ENCODE measurements at regions not wholly inside any gene's neighbourhood (a gene's known extent, or its start where the extent isn't known, plus 50 kb on each side); places are given as distances from the start of the nearest gene placed in this dataset.

DNA sequence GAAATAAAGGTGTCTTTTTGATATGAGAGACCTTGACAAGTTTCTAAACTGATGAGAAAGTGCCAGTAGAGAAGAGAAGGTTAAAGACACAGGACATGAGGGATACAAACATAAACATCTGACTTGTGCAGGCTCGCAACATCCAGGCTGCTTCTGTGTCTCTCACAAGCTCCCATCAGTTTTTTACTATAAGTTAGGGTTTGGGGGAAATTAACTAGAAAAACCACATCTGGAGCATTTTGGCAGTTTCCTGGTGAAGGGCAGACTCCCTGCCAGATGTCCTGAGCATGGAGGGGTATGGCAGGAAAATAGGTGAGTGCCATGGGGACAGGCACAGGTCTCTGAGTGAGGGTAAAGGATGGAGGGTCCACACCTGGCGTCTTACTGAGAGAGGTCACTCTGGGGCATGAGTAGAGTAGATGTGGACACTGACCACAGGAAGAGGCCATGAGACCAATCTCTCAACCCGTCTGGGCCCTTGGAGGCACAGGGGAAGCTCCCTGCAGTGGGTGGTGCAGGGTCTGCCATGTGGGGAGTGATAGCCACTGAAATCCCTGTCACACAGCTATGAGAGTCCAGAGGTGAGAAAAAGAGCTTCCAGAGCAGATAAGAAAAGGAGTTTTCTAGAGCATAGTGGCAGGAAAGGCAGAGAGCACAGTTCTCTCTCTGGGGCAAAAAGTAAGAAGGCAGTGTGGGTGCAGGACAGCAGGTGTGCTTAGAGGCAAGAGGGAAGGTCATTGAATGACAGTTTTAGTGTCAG is 193.3 kb upstream of the SYNDIG1 start:
- Histone ChIP-seq H3K4me2 (ENCODE audit: extremely low read depth, insufficient read depth, low read length) (no peak overlapping the region), H3K4me3 (replicated peaks in 1 of 4; ENCODE audit: control extremely low read depth in 1 of 4, insufficient read depth in 1 of 4, low read depth in 3 of 4, low read length in 4 of 4) (no peak overlapping the region), H3K79me2 (ENCODE audit: control insufficient read depth, insufficient read depth, low read length) (no peaks in the 10 kb centered on the region), H3K36me3 (ENCODE audit: control insufficient read depth, insufficient read depth, low read length) (no peaks in the 10 kb centered on the region), H4K20me1 (ENCODE audit: control insufficient read depth, extremely low read depth, insufficient read depth, low read length) (no peaks in the 10 kb centered on the region), H3K4me1 (ENCODE audit: control insufficient read depth, extremely low read depth, insufficient read depth, low read length) (no peaks in the 10 kb centered on the region), H2AFZ (ENCODE audit: low read length) (no peak overlapping the region), H3K9ac (ENCODE audit: insufficient read depth, low read length) (no peak overlapping the region), H3K9me3 (ENCODE audit: control insufficient read depth, insufficient read depth, low read depth, low read length) (no peaks in the 10 kb centered on the region), H3K27ac (ENCODE audit: insufficient read depth, low read length) (no peak overlapping the region), H3K27me3 (ENCODE audit: control insufficient read depth, insufficient read depth, low read length) (no peaks in the 10 kb centered on the region)
- DNase-seq (ENCODE audit: low read depth in 2 of 2): no peak
- TF ChIP-seq EZH2 (IDR thresholded peaks at IDR 0.05; ENCODE audit: low read length, missing control alignments): no peak
- TF ChIP-seq, protein P1, sequence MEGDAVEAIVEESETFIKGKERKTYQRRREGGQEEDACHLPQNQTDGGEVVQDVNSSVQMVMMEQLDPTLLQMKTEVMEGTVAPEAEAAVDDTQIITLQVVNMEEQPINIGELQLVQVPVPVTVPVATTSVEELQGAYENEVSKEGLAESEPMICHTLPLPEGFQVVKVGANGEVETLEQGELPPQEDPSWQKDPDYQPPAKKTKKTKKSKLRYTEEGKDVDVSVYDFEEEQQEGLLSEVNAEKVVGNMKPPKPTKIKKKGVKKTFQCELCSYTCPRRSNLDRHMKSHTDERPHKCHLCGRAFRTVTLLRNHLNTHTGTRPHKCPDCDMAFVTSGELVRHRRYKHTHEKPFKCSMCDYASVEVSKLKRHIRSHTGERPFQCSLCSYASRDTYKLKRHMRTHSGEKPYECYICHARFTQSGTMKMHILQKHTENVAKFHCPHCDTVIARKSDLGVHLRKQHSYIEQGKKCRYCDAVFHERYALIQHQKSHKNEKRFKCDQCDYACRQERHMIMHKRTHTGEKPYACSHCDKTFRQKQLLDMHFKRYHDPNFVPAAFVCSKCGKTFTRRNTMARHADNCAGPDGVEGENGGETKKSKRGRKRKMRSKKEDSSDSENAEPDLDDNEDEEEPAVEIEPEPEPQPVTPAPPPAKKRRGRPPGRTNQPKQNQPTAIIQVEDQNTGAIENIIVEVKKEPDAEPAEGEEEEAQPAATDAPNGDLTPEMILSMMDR (conservative IDR thresholded peaks at IDR 0.05 in 1 of 2, IDR thresholded peaks at IDR 0.05 in 1 of 2; ENCODE audit: low read depth in 1 of 2, low read length in 2 of 2): no peak

DNA sequence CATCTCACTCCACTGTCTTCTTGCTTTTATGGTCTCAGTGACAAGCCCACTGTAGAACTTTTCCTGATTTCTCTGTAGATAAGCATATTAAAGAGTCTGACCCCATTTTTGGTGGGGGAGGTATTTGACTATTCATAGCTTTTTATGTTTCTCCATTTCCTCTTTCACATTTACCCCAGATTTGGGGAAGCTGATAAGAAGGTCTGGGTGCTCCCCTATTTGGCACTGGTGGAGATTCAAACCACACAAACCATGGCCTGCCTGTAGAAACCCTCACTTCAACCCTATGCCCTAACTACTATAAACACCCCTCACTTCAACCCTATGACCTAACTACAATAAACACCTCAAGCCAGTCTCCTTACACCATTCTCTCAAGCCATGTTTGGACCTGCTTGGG is 196.2 kb upstream of the SYNDIG1 start:
- TF ChIP-seq, protein P1 (conservative IDR thresholded peaks at IDR 0.05 in 1 of 2, IDR thresholded peaks at IDR 0.05 in 1 of 2; ENCODE audit: low read depth in 1 of 2, low read length in 2 of 2): no peak
- no peak for TF ChIP-seq EZH2 (IDR thresholded peaks at IDR 0.05; ENCODE audit: low read length, missing control alignments)
- DNase-seq (ENCODE audit: low read depth in 2 of 2): no peak
- Histone ChIP-seq H4K20me1 (ENCODE audit: control insufficient read depth, extremely low read depth, insufficient read depth, low read length) (no peaks in the 10 kb centered on the region), H3K4me3 (replicated peaks in 1 of 4; ENCODE audit: control extremely low read depth in 1 of 4, insufficient read depth in 1 of 4, low read depth in 3 of 4, low read length in 4 of 4) (no peak overlapping the region), H3K4me1 (ENCODE audit: control insufficient read depth, extremely low read depth, insufficient read depth, low read length) (no peaks in the 10 kb centered on the region), H3K4me2 (ENCODE audit: extremely low read depth, insufficient read depth, low read length) (no peak overlapping the region), H3K79me2 (ENCODE audit: control insufficient read depth, insufficient read depth, low read length) (no peaks in the 10 kb centered on the region), H3K27ac (ENCODE audit: insufficient read depth, low read length) (no peak overlapping the region), H3K9ac (ENCODE audit: insufficient read depth, low read length) (no peak overlapping the region), H3K36me3 (ENCODE audit: control insufficient read depth, insufficient read depth, low read length) (no peaks in the 10 kb centered on the region), H3K27me3 (ENCODE audit: control insufficient read depth, insufficient read depth, low read length) (no peaks in the 10 kb centered on the region), H3K9me3 (ENCODE audit: control insufficient read depth, insufficient read depth, low read depth, low read length) (no peaks in the 10 kb centered on the region), H2AFZ (ENCODE audit: low read length) (no peak overlapping the region)

DNA sequence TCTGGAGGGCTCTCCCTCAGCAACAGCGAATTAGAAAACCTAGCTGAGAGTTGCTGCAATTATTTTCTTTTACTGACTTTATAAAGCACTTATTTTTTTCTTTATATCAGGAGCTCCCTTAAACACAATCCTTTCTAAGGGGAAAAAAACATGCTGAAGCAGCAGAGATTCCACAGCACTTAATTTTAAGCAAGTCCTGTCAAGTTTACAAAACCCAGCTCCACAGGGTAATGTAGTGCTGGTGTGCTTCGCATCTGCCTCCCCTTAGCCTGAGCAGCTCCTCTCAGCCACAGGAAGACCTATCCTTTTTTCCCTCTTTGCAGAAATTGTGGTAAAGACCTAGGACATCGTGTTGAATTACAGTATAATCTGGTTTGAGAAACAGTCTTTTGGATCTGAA is 208.1 kb upstream of the SYNDIG1 start:
- Histone ChIP-seq H4K20me1 (ENCODE audit: control insufficient read depth, extremely low read depth, insufficient read depth, low read length) (no peaks in the 10 kb centered on the region), H3K27me3 (ENCODE audit: control insufficient read depth, insufficient read depth, low read length) (no peaks in the 10 kb centered on the region), H3K4me1 (ENCODE audit: control insufficient read depth, extremely low read depth, insufficient read depth, low read length) (no peaks in the 10 kb centered on the region), H3K9ac (ENCODE audit: insufficient read depth, low read length) (no peak overlapping the region), H3K4me3 (replicated peaks in 1 of 4; ENCODE audit: control extremely low read depth in 1 of 4, insufficient read depth in 1 of 4, low read depth in 3 of 4, low read length in 4 of 4) (no peak overlapping the region), H3K9me3 (ENCODE audit: control insufficient read depth, insufficient read depth, low read depth, low read length) (no peaks in the 10 kb centered on the region), H2AFZ (ENCODE audit: low read length) (no peak overlapping the region), H3K36me3 (ENCODE audit: control insufficient read depth, insufficient read depth, low read length) (no peaks in the 10 kb centered on the region), H3K4me2 (ENCODE audit: extremely low read depth, insufficient read depth, low read length) (no peak overlapping the region), H3K27ac (ENCODE audit: insufficient read depth, low read length) (no peak overlapping the region), H3K79me2 (ENCODE audit: control insufficient read depth, insufficient read depth, low read length) (no peaks in the 10 kb centered on the region)
- no peak for DNase-seq (ENCODE audit: low read depth in 2 of 2)
- TF ChIP-seq, protein P1 (conservative IDR thresholded peaks at IDR 0.05 in 1 of 2, IDR thresholded peaks at IDR 0.05 in 1 of 2; ENCODE audit: low read depth in 1 of 2, low read length in 2 of 2): no peak
- no peak for TF ChIP-seq EZH2 (IDR thresholded peaks at IDR 0.05; ENCODE audit: low read length, missing control alignments)
